ENCODE measurements at regions not wholly inside any gene's neighbourhood (a gene's known extent, or its start where the extent isn't known, plus 50 kb on each side); places are given as distances from the start of the nearest gene placed in this dataset.

DNA sequence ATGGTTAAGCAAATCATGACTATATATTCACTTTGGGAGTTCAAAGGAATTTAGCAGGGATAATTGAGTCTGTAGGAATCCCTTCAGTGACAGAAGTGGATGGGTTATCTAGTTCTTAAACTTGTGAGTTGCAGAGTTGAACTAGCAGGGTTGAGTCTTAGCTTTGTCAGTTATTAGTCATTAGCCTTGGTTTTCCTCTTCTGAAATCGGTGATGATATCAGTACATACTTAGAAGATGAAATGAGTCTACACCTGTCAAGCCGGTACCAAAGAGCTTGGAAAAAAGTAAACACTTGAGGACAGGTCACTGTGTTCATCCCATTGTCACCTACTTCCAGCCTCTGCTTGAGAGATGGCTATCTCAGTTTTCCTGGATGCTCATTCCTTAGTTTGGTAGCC lies 73.5 kb downstream of the BUB3 start:
- TF ChIP-seq GATA2 (IDR thresholded peaks at IDR 0.05; ENCODE audit: low read depth, low read length) = no peak
- no peak for TF ChIP-seq GATA3 (IDR thresholded peaks at IDR 0.05; ENCODE audit: low read depth, low read length)
